Psoas muscle (tissue), 7 donors: ENCODE measurements at regions not wholly inside any gene's neighbourhood (a gene's known extent, or its start where the extent isn't known, plus 50 kb on each side); places are given as distances from the start of the nearest gene placed in this dataset.

ENCODE experiments used
- ATAC-seq, 4 donors: fragments of 200-7000 bp; cut with Tn5 transposase; one replicate each; pipeline ENCODE4 v1.9.1; 2020; ENCODE audit warnings: moderate library complexity in 3 of 4, mild to moderate bottlenecking in 2 of 4
- DNase-seq, 2 donors: peaks; one replicate each; pipeline ENCODE4 v3.0.0-alpha.2; 2020
- H3K27ac ChIP-seq: fragments of 200-600 bp; one replicate; pipeline ENCODE4 v1.8.0; 2022
- H3K27me3 ChIP-seq, 3 donors: fragments of 200-600 bp in 1 of 3; one replicate each; pipeline versions ENCODE4 v1.6.1 to v1.8.0; 2013 to 2022; ENCODE audit warnings: low read length in 2 of 3, mild to moderate bottlenecking in 2 of 3, moderate library complexity in 1 of 3; ENCODE audit not compliant: insufficient read depth in 3 of 3
- H3K36me3 ChIP-seq, 2 donors: fragments of 200-600 bp in 1 of 2; one replicate each; pipeline versions ENCODE4 v1.6.1 to v1.8.0; 2013 to 2022; ENCODE audit warnings: low read depth in 1 of 2, mild to moderate bottlenecking in 1 of 2, moderate library complexity in 1 of 2; ENCODE audit not compliant: insufficient read depth in 1 of 2
- H3K4me1 ChIP-seq: fragments of 200-600 bp; one replicate; pipeline ENCODE4 v1.8.0; 2022
- H3K4me3 ChIP-seq: fragments of 200-600 bp; one replicate; pipeline ENCODE4 v1.8.0; 2022; ENCODE audit warnings: mild to moderate bottlenecking
- H3K9me3 ChIP-seq: fragments of 200-600 bp; one replicate; pipeline ENCODE4 v1.8.0; 2022
- CTCF ChIP-seq: fragments of 200-600 bp; IDR thresholded peaks from one replicate; pipeline ENCODE4 v1.8.0; 2022; ENCODE audit warnings: antibody characterized with exemption
- WGBS, 3 donors: extraction: QIAGEN DNeasy Blood & Tissue Kit; methylation state at CpG; one replicate each; pipeline versions ENCODE4 v1.1.6 to v1.1.7; 2013; 5-methylcytosine and 5-hydroxymethylcytosine counted together
- intact Hi-C, 2 donors: fragments of 100-400 bp; cut with DNase I; formaldehyde crosslinking; loops; one replicate each; pipeline versions ENCODE4 v1.11.0 to v1.14.2; 2022
- donor health status: healthy with polysubstance abuse.
- donor health status: DM: no; HTN: no; CAD: no; lungs with moderate emphysema.
- donor health status: Bipolar disorder and iron deficiency.
- donor health status: healthy.
- donor health status: DM: yes; HTN: yes; CAD: no.
- donor health status: DM: no; HTN: no; CAD: no.
- donor health status: DM: yes; HTN: yes; CAD: no.

GRCh38 chr5:4533457-4534105 lies 606.5 kb upstream of the ADAMTS16 start:
- no peak overlapping the region for H3K4me3 ChIP-seq
- H3K36me3 ChIP-seq, result no peaks in the 10 kb centered on the region
- TF ChIP-seq CTCF, result no peak
- no peaks in the 10 kb centered on the region for H3K4me1 ChIP-seq
- H3K27me3 ChIP-seq, result no peaks in the 10 kb centered on the region
- intact Hi-C loops, result no loop called here
- ATAC-seq (no peak), DNase-seq (no peak)
- WGBS, 3 donors, result 62 to 67% (median 62%) methylated on average over 3 of the region's 3 CpGs
- H3K9me3 ChIP-seq, result no peaks in the 10 kb centered on the region
- no peak overlapping the region for H3K27ac ChIP-seq

GRCh38 chr5:4537489-4537888 lies 602.6 kb upstream of the ADAMTS16 start:
- no peak overlapping the region for H3K27ac ChIP-seq
- no peaks in the 10 kb centered on the region for H3K4me1 ChIP-seq
- DNase-seq, result no peak
- H3K4me3 ChIP-seq, result no peak overlapping the region
- H3K9me3 ChIP-seq, result no peaks in the 10 kb centered on the region
- intact Hi-C loops, result no loop called here
- TF ChIP-seq CTCF, result no peak
- no peak for ATAC-seq
- no peaks in the 10 kb centered on the region for H3K36me3 ChIP-seq
- peaks cover 0 to 2% (median 0%) of the 10 kb centered on the region in 3 donors for H3K27me3 ChIP-seq
- 77 to 82% (median 82%) methylated on average over 10 of the region's 10 CpGs for WGBS, 3 donors

- TF ChIP-seq CTCF, result no peak
- Histone ChIP-seq H3K9me3 (no peaks in the 10 kb centered on the region), H3K4me3 (no peak overlapping the region), H3K27ac (no peak overlapping the region), H3K36me3 (no peaks in the 10 kb centered on the region), H3K4me1 (no peaks in the 10 kb centered on the region), H3K27me3 (peaks cover 0 to 2% (median 0%) of the 10 kb centered on the region in 3 donors)
- intact Hi-C loops, result no loop called here
- 59 to 76% (median 63%) methylated on average over 5 of the region's 5 CpGs for WGBS, 3 donors
- DNase-seq (no peak), ATAC-seq (no peak)
Measured at GRCh38 chr5:4540375-4541173, 599.6 kb upstream of the ADAMTS16 start.

- H3K36me3 ChIP-seq, result no peaks in the 10 kb centered on the region
- 76 to 87% (median 81%) methylated on average over 4 of the region's 4 CpGs for WGBS, 3 donors
- intact Hi-C loops, result no loop called here
- no peak overlapping the region for H3K27ac ChIP-seq
- no peak overlapping the region for H3K4me3 ChIP-seq
- H3K4me1 ChIP-seq, result no peaks in the 10 kb centered on the region
- no peak for TF ChIP-seq CTCF
- no peak for ATAC-seq
- DNase-seq, result no peak
- peaks cover 0 to 2% (median 0%) of the 10 kb centered on the region in 3 donors for H3K27me3 ChIP-seq
- no peaks in the 10 kb centered on the region for H3K9me3 ChIP-seq
Measured at GRCh38 chr5:4541334-4541733, 598.8 kb upstream of the ADAMTS16 start.
